ENCODE measurements at regions not wholly inside any gene's neighbourhood (a gene's known extent, or its start where the extent isn't known, plus 50 kb on each side); places are given as distances from the start of the nearest gene placed in this dataset.

DNA sequence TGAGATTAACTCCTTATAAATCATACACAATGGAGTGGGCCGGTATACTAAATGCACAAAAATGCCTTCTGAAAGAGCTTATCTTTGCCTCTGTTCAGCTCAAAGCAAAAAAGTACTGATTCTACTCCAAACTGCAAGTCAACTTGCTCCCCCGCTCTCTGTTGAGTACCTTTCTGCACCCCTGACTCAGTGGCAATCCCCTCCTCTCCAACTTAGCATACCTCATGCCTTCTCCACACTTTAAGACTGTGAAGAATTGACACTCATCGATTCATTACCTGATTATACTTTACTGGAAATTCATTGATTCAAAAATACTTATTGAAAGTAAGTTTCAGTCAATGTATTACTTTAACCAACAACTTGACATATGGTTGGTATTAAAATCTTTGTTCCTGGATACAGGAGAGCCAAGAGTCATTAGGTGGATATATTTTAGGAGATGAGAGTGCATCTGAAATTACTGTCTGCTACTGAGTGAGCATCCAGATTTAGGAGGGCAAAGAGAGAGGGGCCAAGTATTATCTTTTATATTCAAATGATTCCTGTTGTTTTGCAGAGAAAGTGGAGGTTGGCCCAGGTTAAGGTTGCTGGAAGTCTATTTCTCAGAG, 187.7 kb downstream of the ICOS start:
- TF ChIP-seq CTCF (IDR thresholded peaks at IDR 0.05) (no peak), HMGXB4 (CRISPR knock-in tag; IDR thresholded peaks at IDR 0.05) (no peak), ZBTB43 (CRISPR knock-in tag; IDR thresholded peaks at IDR 0.05) (no peak), FOXJ3 (CRISPR knock-in tag; IDR thresholded peaks at IDR 0.05; ENCODE audit: borderline replicate concordance) (no peak), CREB1 (CRISPR knock-in tag; IDR thresholded peaks at IDR 0.05) (no peak), SMAD4 (CRISPR knock-in tag; IDR thresholded peaks at IDR 0.05) (no peak), TP53 (CRISPR knock-in tag; IDR thresholded peaks at IDR 0.05) (no peak), ETV6 (CRISPR knock-in tag; IDR thresholded peaks at IDR 0.05) (no peak), FOXP1 (CRISPR knock-in tag; IDR thresholded peaks at IDR 0.05; ENCODE audit: borderline replicate concordance) (no peak), USF1 (CRISPR knock-in tag; IDR thresholded peaks at IDR 0.05) (no peak), TEAD4 (CRISPR knock-in tag; IDR thresholded peaks at IDR 0.05) (no peak)
- TF ChIP-seq, protein P1, sequence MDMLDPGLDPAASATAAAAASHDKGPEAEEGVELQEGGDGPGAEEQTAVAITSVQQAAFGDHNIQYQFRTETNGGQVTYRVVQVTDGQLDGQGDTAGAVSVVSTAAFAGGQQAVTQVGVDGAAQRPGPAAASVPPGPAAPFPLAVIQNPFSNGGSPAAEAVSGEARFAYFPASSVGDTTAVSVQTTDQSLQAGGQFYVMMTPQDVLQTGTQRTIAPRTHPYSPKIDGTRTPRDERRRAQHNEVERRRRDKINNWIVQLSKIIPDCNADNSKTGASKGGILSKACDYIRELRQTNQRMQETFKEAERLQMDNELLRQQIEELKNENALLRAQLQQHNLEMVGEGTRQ (CRISPR knock-in tag; IDR thresholded peaks at IDR 0.05): no peak
- TF ChIP-seq, protein P2, sequence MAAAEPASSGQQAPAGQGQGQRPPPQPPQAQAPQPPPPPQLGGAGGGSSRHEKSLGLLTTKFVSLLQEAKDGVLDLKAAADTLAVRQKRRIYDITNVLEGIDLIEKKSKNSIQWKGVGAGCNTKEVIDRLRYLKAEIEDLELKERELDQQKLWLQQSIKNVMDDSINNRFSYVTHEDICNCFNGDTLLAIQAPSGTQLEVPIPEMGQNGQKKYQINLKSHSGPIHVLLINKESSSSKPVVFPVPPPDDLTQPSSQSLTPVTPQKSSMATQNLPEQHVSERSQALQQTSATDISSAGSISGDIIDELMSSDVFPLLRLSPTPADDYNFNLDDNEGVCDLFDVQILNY (CRISPR knock-in tag; IDR thresholded peaks at IDR 0.05): no peak
